Stimulated activated naive CD8-positive, alpha-beta T cell treated with anti-CD3 and anti-CD28 coated beads, Interleukin-15, amount 100 ng/mL, for 72 hours (primary cell): ENCODE measurements at regions not wholly inside any gene's neighbourhood (a gene's known extent, or its start where the extent isn't known, plus 50 kb on each side); places are given as distances from the start of the nearest gene placed in this dataset.

Experiments used
- ATAC-seq: fragments of 150-1000 bp; cut with Tn5 transposase; 2 replicates; pipeline ENCODE4 v1.10.0; 2021; ENCODE audit warnings: mild to moderate bottlenecking, moderate library complexity
- DNase-seq, 2 donors: peaks; one replicate each; pipeline ENCODE4 v3.0.0; 2021 to 2022
- H3K27ac Mint-ChIP-seq, 2 donors: one replicate each; pipeline ENCODE4 v1.8.0; 2022; ENCODE audit warnings: mild to moderate bottlenecking in 2 of 2, mixed read lengths in 2 of 2, moderate library complexity in 2 of 2
- H3K27me3 Mint-ChIP-seq: one replicate; pipeline ENCODE4 v1.8.0; 2022; ENCODE audit warnings: mixed read lengths
- H3K4me1 Mint-ChIP-seq: one replicate; pipeline ENCODE4 v1.8.0; 2022; ENCODE audit warnings: mild to moderate bottlenecking, mixed read lengths
- H3K4me3 Mint-ChIP-seq, 2 donors: one replicate each; pipeline ENCODE4 v1.8.0; 2022; ENCODE audit warnings: mild to moderate bottlenecking in 2 of 2, mixed read lengths in 2 of 2, moderate library complexity in 1 of 2
- H3K9me3 Mint-ChIP-seq, 2 donors: one replicate each; pipeline ENCODE4 v1.8.0; 2022; ENCODE audit warnings: mixed read lengths in 2 of 2

DNA sequence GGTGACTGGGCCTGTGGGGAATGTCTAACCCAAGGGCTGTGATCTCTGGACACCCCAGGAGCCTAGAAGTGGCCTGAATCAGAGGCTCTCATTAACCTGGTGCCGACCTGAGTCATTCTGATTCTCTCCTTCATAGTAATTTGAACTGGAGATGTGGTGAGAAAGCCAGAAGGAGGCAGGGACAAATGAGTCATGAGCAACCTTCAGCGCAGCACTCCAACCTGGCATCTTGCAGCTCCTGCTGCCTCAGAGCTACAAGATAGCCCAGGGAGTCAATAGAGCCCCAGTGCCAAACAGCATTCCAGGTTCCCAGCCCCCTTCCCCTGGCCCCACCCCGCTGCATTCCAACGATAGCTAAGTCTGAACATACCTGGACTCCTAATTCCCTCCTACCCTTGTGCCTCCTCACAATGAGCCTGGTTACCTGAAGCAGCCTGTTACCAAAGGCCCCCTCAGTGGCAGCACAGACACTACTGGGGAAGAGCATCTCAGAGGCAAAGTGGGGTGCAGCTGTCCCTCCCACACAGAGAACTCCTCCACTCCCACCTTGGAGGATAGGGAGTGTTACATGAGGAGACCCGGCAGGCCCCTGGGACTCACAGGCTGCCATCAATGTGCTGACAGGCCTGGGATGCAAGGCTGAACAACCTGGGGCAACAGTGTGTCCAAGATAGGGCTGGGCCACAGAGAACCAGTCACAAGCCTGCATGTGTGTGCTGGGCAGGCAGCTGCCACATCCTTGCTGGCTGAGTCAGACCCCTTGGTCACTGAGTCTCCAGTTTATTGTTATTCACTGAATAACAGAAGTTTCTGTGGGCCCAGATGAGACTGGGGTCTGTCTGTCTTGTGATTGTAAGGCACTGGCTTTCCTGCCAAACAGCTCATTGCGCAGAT is 76.8 kb upstream of the LEP start:
- Mint-ChIP-seq H3K4me1 (peaks cover 31% of the 10 kb centered on the region), H3K27ac (no peak overlapping the region), H3K4me3 (no peak overlapping the region), H3K27me3 (peaks cover 58% of the 10 kb centered on the region), H3K9me3 (no peaks in the 10 kb centered on the region)
- no peak for DNase-seq
- no peak for ATAC-seq

DNA sequence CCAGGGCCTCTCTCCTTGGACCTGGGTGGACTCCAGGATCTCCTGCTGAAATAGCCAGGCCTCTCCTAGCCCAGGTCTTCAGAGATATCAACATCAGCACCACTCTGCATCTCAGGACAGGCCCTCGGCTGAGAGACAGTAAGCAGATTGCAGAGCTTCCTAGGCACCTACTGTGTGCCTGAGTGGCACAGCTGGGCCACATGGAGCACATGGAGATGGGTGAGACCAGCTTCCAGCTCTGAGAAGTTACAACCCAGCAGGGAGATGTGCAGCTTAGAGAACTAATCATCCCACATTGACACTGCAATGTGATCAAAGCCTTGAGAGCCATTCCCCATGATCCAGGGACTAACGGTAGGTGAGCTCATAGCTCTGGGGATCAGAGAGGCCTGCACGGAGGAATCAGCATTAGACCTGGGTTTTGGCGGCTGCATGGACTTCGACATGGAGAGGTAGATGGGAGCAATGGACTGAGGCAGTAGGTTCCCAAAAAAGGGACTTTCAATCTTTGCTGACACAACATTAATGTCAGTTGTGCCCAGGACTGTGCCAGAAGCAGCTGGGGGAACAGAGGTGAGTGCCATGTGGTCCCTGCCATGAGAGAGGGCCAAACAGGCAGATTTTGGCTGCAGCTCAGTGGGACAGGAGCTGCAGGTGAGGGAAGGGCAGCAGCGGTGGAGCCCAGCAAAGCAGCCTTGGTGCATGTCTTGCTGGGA is 76.0 kb upstream of the LEP start:
- Mint-ChIP-seq H3K4me3 (no peak overlapping the region), H3K4me1 (peaks cover 32% of the 10 kb centered on the region), H3K27ac (no peak overlapping the region), H3K9me3 (no peaks in the 10 kb centered on the region), H3K27me3 (peaks cover 66% of the 10 kb centered on the region)
- DNase-seq: no peak
- ATAC-seq: no peak

DNA sequence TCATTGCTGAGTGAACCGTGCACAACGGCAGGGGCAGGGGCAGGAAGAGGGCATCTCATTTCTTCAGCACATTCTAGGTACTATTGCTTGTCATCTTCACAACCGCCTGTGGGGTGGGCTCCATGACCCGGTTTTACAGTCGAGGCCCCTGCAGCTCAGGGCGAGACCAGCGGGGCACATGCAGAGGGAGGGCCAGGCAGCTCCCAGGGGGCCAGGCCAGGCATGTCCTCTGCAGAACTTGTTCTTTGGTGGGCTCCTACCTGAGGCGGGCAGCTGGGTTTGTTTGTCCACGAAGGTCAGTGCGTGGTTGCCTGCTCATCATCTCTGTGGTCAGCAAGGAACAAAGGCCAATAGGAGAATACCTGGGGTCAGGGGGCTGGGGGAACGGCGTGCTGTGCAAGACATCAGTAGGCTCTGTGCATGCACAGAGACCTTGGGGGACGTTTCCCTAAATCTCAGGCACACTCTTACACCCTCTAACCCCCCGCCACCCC is 75.1 kb upstream of the LEP start:
- Mint-ChIP-seq H3K27ac (no peak overlapping the region), H3K27me3 (peaks cover 75% of the 10 kb centered on the region), H3K9me3 (no peaks in the 10 kb centered on the region), H3K4me3 (peak overlapping the region in 1 of 2 donors; percentile 87), H3K4me1 (peaks cover 32% of the 10 kb centered on the region)
- ATAC-seq (no peak), DNase-seq (no peak)

DNA sequence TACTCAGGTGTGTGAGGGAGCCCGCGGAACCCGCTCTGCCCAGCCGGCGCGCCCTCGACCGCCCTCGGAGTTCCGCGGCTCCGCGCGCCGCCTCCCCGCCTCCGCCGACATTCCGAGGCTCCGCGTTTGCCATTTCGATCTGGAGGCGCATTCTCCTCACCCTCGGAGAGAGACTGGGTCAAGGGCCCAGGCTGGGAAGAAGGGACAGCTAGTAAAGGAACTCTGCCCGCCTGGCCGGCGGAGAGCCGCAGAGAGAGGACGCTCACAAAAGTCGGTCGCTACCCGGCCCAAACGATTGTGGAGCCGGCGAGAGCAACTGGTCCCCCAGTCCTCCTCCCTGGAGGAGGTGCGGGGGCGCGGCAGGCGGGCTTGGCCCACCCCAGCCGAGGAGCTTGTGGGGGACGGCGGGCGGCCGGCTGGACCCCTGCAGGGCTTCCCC is 74.5 kb upstream of the LEP start:
- ATAC-seq (peak; percentile 18), DNase-seq (peak; percentile 14 to 24)
- peak overlapping the region; percentile 85 to 87 for H3K4me3 Mint-ChIP-seq
- H3K27ac Mint-ChIP-seq: no peak overlapping the region
- H3K9me3 Mint-ChIP-seq: no peaks in the 10 kb centered on the region
- peaks cover 81% of the 10 kb centered on the region for H3K27me3 Mint-ChIP-seq
- peaks cover 32% of the 10 kb centered on the region for H3K4me1 Mint-ChIP-seq

DNA sequence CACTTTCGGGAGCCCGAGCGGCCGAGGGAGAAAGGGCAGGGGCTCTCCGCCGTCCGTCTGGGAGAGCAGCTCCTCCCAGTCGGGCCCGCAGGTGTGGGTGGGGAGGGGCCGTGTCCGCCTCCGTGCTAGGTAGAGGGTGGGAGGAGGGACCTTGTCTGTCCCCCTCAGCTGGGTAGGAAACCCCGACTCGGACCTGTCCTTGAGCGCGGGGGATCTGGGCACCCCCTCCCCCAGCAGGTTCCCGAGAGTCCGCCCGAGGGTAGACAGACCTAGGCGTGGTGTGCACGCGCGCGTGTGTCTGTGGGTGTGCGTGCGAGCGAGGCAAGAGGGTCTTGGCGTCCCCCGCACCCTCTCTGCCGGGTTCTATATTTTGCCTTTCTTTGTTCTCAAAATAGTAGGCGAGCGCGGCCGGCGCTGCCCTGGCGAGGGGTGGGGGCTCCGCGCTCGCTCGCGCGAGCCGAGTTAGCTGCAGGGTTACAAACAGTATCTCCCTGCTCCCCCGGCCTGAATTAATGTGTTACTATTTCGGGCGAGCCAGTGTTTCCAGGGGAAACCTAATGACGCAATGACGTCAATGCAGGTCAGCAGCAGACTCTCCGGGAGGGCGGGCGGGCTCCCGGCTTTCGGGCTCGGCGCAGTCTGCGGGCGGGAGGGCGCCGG is 73.9 kb upstream of the LEP start:
- Mint-ChIP-seq H3K27me3 (peaks cover 80% of the 10 kb centered on the region), H3K4me1 (peaks cover 32% of the 10 kb centered on the region), H3K4me3 (peak overlapping the region; percentile 85 to 87), H3K27ac (no peak overlapping the region), H3K9me3 (no peaks in the 10 kb centered on the region)
- DNase-seq: peak; percentile 15 to 19
- peak; percentile 55 for ATAC-seq

DNA sequence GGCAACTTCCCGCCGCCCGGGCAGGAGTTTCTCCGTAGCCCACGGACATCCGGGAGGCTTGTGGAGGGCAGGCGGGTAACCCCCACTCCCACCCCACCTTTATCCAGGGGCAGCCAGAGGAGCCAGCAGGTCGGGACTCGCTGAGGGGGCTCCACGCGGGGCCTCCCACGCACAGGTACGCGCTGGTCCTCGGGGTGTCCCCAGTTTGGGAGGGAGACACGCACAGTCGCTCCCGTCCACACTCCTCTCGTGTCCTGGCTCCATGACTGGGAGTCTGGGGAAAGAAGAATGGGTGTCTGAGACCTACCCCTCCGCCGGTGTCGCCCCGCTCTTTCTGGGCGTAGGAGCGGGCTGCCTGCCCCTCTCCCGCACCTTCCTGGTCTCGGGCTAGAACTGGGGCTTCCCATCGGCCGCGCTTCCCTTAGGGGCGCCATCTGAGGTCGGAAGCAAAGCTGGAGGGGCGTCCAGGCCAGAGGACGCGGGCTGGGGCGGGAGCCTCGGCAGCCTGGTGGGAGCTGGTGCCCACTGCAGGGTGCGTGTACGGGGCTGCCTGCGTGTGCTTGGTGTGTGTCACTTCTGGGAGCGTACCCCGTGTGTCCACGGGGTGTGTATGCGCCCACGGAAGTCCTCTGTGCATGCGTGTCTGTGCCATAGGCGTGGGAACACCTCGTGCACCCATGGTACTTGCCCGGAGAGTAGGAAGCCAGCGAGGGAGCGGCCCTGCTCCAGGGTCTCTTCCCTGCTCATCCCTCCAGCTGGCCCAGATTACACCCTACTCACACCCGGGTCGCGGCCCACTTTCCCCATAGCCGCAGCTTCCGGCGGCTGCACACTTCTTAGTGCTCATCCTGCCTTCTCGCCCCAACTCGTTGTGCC is 73.0 kb upstream of the LEP start:
- peaks cover 72% of the 10 kb centered on the region for H3K27me3 Mint-ChIP-seq
- peak; percentile 10 to 15 for DNase-seq
- no peaks in the 10 kb centered on the region for H3K9me3 Mint-ChIP-seq
- peak; percentile 35 for ATAC-seq
- H3K27ac Mint-ChIP-seq: no peak overlapping the region
- peaks cover 32% of the 10 kb centered on the region for H3K4me1 Mint-ChIP-seq
- peak overlapping the region; percentile 47 to 76 for H3K4me3 Mint-ChIP-seq

DNA sequence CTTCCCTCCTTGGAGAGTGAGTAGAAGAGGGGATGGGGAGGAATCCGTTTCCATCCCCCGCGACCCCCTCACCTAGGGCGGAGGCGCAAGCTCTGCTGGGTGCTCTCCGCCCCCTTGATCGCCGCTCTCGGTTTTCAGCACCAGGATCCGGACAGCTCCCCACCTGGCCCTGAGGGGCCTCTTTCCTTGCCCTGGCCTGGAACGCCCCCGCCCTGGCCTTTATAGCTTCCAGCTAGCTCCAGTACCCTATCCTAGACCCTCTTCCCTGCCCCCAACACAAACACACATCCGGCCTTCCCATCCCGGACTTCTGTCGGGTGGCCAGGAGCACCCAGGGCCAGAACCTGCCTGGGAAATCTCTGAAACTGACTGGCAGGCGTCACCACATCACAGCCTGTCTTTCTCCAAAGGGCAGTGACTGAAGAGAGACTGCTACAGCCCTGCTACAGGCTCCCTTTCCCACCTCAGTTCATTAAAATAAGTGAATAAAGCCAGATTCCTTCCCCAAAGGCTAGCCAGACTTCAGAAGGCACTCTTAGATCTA is 72.3 kb upstream of the LEP start:
- H3K27ac Mint-ChIP-seq: no peak overlapping the region
- H3K4me1 Mint-ChIP-seq: peaks cover 32% of the 10 kb centered on the region
- peak overlapping the region; percentile 47 to 76 for H3K4me3 Mint-ChIP-seq
- H3K27me3 Mint-ChIP-seq: peaks cover 70% of the 10 kb centered on the region
- no peak for ATAC-seq
- no peaks in the 10 kb centered on the region for H3K9me3 Mint-ChIP-seq
- DNase-seq: peak; percentile 14 to 22

DNA sequence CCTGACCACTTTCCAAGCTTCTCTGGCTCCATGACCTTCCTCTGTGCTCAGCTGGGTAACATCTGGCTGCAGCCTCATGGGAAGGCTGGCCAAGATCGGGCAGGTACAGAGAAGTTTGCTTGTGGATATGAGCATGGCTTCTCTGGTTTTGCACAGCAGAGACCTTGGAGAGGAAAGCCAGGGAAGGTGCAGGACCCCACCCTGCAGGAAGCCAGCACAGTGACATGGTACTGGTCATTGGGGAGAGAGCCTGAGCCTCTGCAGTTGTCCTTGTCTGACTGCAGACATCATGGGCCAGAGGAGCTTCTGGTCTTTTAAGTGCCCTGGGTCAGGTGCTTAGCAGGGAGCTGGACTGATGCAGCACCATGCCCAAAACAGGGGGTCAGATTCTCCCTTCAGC is 70.6 kb upstream of the LEP start:
- Mint-ChIP-seq H3K9me3 (no peaks in the 10 kb centered on the region), H3K27me3 (peaks cover 74% of the 10 kb centered on the region), H3K27ac (no peak overlapping the region), H3K4me1 (peaks cover 32% of the 10 kb centered on the region), H3K4me3 (no peak overlapping the region)
- DNase-seq (no peak), ATAC-seq (no peak)

DNA sequence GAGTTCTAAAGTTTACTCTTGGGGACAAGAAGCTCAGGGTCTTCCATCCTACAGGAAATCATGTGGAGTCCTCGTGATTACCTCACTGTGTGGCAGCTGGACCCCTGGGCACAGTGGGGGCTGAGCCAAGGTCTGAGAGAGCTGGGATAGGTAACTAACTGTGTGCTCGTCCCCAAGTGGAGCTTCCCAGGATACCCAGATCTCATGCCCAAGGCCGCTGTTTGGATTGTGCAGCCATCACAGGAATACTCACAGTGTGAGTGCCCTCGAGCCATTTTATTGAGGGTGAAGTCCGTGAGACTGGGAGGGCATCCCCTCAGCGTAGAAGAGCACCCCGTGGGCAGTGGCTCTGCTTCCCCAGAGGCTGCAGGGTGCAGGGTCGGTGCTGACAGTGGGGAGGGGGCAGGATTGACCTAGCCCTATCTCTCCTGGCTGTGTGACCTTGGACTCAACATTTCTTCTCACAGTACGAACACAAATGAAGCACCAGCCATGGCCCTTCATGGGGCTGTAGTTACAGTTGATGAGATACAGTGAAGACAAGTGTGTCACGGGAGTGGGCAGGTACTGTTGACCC is 69.6 kb upstream of the LEP start:
- Mint-ChIP-seq H3K9me3 (no peaks in the 10 kb centered on the region), H3K4me3 (no peak overlapping the region), H3K27me3 (peaks cover 67% of the 10 kb centered on the region), H3K4me1 (peaks cover 30% of the 10 kb centered on the region), H3K27ac (peak overlapping the region in 1 of 2 donors; percentile 71)
- DNase-seq (no peak), ATAC-seq (no peak)

DNA sequence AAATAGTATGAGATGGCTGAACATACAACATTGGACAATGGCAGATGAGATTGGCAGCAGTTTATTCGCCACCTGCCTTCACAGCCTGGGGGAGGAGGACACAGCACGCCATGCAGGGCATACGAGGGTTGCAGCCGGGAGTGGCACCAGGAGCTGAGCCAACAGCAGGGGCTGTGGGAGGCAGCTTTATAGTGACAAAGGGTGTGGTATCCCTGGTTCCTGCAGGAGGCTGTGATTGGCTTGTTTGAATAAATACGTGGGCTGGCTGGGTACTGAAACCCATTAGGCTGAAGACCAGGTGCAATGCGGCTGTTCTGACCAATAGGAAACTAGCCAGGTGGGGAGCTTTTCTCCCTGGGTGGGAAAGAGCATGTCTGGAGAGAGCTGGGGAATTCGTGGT is 68.9 kb upstream of the LEP start:
- Mint-ChIP-seq H3K4me3 (no peak overlapping the region), H3K4me1 (peaks cover 28% of the 10 kb centered on the region), H3K27me3 (peaks cover 67% of the 10 kb centered on the region), H3K27ac (no peak overlapping the region), H3K9me3 (no peaks in the 10 kb centered on the region)
- ATAC-seq (no peak), DNase-seq (no peak)

DNA sequence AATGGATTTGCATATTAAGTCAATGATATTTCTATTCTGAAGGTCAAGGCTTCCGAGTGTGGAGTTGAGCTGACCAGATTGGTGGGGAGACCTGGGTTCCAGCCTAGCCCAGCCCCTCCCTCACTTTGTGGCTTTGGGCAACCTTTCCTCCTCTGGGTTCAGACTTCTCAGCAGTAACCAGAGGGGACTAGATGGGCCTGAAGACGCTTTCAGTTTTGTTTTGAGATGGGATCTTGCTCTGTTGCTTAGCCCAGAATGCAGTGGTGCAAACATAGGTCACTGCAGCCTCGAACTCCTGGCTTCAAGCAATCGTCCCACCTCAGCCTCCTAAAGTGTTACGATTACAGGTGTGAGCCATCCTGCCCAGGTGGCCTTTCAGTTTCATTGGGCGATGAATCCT is 68.1 kb upstream of the LEP start:
- H3K9me3 Mint-ChIP-seq: no peaks in the 10 kb centered on the region
- peaks cover 20% of the 10 kb centered on the region for H3K4me1 Mint-ChIP-seq
- DNase-seq: no peak
- no peak overlapping the region for H3K27ac Mint-ChIP-seq
- H3K27me3 Mint-ChIP-seq: peaks cover 67% of the 10 kb centered on the region
- H3K4me3 Mint-ChIP-seq: no peak overlapping the region
- no peak for ATAC-seq

DNA sequence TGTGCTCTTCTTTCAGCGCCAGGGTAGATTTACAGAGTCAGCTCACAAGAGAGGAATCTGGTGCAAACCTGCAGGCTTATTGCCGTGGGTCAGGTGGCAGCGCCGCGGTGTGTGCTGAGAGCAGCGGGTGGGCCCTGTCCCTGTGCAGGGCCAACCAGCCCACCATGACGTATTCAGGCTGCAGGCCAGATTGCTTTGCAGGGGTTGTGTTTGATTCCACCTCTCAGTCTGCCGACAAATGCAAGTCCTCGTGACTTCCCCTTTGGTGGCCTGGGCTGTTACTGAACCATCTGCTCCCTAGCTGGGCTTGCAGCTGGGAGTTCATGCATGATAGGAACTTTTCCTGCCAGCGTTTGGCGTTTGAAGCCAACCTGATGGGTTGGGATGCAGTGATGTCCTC is 66.7 kb upstream of the LEP start:
- Mint-ChIP-seq H3K4me3 (no peak overlapping the region), H3K9me3 (no peaks in the 10 kb centered on the region), H3K27me3 (peaks cover 58% of the 10 kb centered on the region), H3K27ac (no peak overlapping the region), H3K4me1 (peaks cover 6% of the 10 kb centered on the region)
- ATAC-seq (no peak), DNase-seq (no peak)

DNA sequence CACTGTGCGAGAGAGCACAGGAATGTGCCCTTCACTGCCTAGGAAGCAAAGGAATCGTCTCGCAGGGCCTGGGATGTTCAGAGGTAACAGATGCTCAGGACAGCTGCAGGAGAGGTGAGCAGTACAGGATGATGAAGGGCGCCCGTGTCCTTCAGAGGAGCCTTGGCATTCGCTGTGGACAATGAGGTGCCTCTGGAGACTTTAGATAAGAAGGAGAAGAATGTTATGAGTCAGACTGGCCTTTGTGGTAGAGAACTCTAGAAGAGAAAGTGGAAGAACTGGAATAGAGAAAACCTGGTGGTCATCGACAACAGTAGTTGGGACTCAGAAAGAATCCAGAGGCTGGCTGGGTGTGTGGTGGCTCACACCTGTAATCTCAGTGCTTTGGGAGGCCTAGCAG is 64.4 kb upstream of the LEP start:
- ATAC-seq (peak; percentile 9), DNase-seq (no peak)
- no peaks in the 10 kb centered on the region for H3K9me3 Mint-ChIP-seq
- H3K4me3 Mint-ChIP-seq: no peak overlapping the region
- no peak overlapping the region for H3K27ac Mint-ChIP-seq
- H3K27me3 Mint-ChIP-seq: peaks cover 47% of the 10 kb centered on the region
- H3K4me1 Mint-ChIP-seq: peaks cover 5% of the 10 kb centered on the region

DNA sequence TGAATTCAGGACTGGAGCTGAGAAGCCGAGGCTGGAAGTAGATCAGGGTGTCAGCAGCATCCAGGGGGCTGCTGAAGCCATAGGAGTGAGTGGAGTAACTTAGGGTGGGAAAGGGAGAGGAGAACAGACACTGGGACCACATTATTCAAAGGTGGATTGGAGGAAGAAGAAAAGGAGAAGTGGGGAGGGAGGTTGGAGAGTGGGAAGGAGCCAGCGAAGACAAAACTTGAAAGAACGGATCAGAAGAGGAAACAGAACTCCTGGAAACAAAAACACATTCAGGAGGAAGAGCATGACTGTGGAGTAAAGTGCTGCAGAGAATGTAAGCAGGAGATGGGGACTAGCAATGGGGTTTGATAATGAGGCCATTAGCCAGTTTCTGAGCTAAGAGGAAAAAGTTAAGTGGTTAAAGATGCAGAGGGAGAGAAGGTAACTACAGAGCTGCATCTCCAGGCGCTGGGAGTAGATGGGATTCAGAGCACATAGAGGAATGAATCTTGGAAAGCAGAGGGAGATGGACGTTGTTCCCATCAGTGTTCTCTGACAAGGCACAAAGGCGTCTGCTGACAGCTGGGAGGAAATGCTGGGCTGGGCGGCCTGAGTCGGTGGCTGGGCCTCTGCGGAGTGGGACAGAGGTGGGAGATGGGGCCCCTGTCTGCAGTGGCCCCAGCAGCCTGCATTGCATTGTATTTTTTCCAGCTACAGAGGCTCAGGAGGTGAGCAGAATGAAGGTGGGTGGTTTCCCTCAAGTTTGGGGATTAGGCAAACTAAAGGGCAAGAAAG is 63.1 kb upstream of the LEP start:
- H3K4me1 Mint-ChIP-seq: peaks cover 5% of the 10 kb centered on the region
- peaks cover 57% of the 10 kb centered on the region for H3K27me3 Mint-ChIP-seq
- DNase-seq (no peak), ATAC-seq (no peak)
- H3K9me3 Mint-ChIP-seq: no peaks in the 10 kb centered on the region
- no peak overlapping the region for H3K27ac Mint-ChIP-seq
- no peak overlapping the region for H3K4me3 Mint-ChIP-seq
